Hepatocyte (in vitro differentiated cells): ENCODE measurements at regions not wholly inside any gene's neighbourhood (a gene's known extent, or its start where the extent isn't known, plus 50 kb on each side); places are given as distances from the start of the nearest gene placed in this dataset.

Experiments
- EZH2phosphoT487 ChIP-seq: fragments of 200-600 bp; sonication (generic); IDR thresholded peaks from one replicate; pipeline ENCODE4 v1.6.1; 2018; ENCODE audit warnings: antibody characterized with exemption, mild to moderate bottlenecking, low read depth, moderate library complexity; ENCODE audit not compliant: unreplicated experiment, severe bottlenecking
- TF ChIP-seq, protein P1 (sequence below): fragments of 200-600 bp; sonication (generic); IDR thresholded peaks from 2 replicates; pipeline ENCODE4 v1.5.1; 2016; ENCODE audit warnings: antibody characterized with exemption, mild to moderate bottlenecking; ENCODE audit not compliant: poor library complexity

DNA sequence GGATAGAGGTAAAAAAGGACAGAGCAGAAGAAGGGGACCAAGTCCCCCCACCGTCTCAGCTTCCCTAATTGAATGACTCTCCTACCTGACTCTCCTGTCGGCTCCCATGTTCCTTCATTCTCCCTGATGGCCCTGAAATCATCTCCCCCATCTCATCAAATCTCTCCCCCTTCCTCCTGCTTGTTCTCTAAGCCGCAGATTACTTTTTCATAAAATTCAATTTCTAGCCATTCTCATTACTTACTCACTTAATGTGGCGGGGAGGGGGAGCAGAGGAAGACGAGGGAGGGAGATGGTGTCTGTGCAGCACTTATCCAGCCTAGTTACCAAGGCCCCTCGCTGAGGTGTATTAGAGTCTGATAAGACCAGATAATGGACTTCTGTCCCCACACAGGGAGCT, 161.5 kb downstream of the CCT6B start:
- TF ChIP-seq, protein P1, sequence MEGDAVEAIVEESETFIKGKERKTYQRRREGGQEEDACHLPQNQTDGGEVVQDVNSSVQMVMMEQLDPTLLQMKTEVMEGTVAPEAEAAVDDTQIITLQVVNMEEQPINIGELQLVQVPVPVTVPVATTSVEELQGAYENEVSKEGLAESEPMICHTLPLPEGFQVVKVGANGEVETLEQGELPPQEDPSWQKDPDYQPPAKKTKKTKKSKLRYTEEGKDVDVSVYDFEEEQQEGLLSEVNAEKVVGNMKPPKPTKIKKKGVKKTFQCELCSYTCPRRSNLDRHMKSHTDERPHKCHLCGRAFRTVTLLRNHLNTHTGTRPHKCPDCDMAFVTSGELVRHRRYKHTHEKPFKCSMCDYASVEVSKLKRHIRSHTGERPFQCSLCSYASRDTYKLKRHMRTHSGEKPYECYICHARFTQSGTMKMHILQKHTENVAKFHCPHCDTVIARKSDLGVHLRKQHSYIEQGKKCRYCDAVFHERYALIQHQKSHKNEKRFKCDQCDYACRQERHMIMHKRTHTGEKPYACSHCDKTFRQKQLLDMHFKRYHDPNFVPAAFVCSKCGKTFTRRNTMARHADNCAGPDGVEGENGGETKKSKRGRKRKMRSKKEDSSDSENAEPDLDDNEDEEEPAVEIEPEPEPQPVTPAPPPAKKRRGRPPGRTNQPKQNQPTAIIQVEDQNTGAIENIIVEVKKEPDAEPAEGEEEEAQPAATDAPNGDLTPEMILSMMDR, result no peak
- no peak for TF ChIP-seq EZH2phosphoT487
